ENCODE measurements at regions not wholly inside any gene's neighbourhood (a gene's known extent, or its start where the extent isn't known, plus 50 kb on each side); places are given as distances from the start of the nearest gene placed in this dataset.
"Not testable (repeated sequence)": the region's sequence is repeated elsewhere in the genome, so short reads cannot be mapped to it uniquely, and the experiment has no call there.

GRCh38 chr18:59059140-59059539, 80.5 kb upstream of the SEC11C start:
- no peak for DNase-seq

- no peak for DNase-seq
Measured at GRCh38 chr18:59060551-59060950, 79.1 kb upstream of the SEC11C start.

DNA sequence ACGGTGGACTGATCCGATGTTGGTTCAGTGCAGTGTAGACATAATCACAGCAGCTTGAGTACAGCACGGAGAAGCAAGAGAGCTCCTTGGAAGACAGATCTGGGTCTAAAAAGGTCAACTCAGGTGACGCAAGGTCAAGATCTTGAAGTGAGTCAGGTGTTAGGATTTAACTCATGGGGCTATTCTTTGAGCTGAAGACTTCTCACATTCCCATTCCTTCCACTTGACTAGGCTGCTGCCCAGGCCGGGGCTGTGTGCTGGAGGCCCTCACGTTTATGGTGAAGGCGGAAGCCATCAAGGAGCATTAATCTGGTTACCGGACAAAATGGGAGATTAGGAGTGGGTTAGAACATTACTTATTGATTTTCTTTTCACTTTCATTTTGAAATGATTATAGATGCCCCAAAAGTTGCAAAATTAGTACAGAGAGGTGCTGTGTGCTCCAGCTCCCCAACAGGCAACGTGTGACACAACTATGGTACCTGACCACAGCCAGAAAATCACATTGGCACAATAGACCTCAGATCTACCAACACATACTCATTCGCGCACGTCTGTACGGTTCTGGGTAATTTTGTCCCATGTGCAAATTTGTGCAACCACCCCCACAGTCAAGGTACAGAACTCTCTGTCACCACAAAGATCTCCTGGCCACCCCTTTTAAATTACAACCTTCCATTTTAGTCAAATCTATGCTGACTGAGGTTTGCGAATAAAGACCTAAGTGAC, 77.6 kb upstream of the SEC11C start:
- DNase-seq, result no peak

DNA sequence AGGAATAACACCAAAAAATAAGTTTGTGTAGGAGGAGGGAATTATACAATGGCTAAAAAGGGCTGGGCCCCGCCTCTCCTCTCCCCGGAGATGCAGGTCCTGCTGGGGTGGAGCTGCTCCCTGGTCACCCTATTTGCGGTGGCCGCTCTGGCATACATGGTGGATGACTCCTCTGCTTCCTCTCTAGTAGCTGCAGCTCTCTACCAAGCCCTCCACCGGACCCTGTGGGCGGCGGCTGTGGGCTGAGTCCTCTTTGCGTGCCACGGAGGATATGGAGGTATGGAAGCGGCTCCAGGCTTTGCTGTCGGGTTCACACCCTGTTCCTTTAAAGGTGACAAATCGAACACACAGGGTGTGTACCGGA, 77.1 kb upstream of the SEC11C start:
- no peak for DNase-seq

GRCh38 chr18:59063300-59063906, 76.3 kb upstream of the SEC11C start:
- no peak for DNase-seq

GRCh38 chr18:59063912-59064311, 75.8 kb upstream of the SEC11C start:
- DNase-seq, result no peak

GRCh38 chr18:59065684-59066083, 74.0 kb upstream of the SEC11C start:
- DNase-seq, result no peak

GRCh38 chr18:59067873-59068272, 71.8 kb upstream of the SEC11C start:
- no peak for DNase-seq

GRCh38 chr18:59068276-59069071, 71.2 kb upstream of the SEC11C start:
- DNase-seq, result no peak

GRCh38 chr18:59070181-59070912, 69.3 kb upstream of the SEC11C start:
- DNase-seq, result peak; percentile 36 to 42

DNA sequence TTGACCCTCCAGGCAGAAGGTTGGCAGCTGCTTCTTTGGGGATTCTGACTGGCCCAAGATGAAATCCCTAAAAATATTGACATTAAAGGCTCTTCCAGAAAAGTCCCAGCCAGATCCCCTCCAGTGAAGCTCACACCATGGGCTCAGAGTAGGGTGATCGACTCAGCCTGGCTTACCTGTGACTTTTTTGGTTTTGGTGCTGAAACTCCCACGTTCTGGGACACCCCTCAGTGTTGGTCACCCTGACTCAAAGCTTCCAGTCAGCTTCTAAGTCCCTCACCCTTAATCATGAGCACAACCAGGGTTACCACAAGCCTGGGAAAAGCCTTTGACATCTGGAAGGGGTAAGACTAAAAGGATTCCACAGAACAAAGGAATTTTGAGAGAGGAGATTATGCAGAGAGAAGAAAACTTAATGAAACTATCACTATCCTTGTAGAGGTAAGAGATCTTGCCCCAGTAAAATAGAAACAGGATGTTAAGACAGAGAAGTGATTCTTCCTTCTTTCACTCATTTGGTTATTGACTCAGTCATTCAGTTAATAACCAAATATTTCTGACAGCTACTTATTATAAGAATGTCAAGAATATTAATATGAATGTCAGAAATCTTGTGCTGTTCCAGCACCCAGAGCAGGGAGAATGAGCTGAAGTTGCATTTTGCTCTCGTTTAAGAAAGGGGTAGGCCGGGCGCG, 66.8 kb upstream of the SEC11C start:
- no peak for DNase-seq

GRCh38 chr18:59075923-59076322, 63.8 kb upstream of the SEC11C start:
- DNase-seq, result no peak

GRCh38 chr18:59079264-59079663, 60.4 kb upstream of the SEC11C start:
- no peak for DNase-seq

DNA sequence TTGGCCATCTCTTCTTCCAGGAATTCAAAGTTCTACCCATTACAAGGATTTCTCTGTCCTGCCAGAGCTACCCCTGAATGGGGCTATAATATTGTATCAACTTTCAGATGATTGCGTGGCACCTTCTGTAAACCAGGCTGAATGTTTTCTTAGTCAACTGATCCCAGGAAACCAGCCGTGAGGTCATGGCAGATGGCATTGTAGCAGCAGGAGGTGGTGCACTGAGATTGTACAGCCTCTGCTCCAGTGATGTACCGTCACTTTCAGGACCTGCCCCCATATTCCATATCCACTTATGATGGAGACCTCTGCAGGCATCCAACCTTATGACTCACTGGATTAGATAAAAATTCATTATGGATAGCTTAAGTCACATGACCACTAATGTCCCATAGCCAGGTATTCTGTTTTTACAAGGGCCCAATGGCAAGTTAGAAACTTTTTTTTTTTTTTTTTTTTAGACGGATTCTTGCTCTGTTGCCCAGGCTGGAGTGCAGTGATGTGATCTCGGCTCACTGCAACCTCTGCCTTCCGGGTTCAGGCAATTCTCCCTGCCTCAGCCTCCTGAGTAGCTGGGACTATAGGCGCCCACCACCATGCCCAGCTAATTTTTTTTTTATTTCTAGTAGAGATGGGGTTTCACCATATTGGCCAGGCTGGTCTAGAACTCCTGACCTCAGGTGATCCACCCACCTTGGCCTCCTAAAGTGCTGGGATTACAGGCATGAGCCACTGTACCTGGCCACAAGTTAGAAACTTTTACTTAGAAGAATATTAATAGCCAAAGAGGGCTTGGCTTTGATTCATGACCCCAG, 59.8 kb upstream of the SEC11C start:
- not testable (repeated sequence) for DNase-seq

GRCh38 chr18:59083136-59083818, 56.4 kb upstream of the SEC11C start:
- no peak for DNase-seq

DNA sequence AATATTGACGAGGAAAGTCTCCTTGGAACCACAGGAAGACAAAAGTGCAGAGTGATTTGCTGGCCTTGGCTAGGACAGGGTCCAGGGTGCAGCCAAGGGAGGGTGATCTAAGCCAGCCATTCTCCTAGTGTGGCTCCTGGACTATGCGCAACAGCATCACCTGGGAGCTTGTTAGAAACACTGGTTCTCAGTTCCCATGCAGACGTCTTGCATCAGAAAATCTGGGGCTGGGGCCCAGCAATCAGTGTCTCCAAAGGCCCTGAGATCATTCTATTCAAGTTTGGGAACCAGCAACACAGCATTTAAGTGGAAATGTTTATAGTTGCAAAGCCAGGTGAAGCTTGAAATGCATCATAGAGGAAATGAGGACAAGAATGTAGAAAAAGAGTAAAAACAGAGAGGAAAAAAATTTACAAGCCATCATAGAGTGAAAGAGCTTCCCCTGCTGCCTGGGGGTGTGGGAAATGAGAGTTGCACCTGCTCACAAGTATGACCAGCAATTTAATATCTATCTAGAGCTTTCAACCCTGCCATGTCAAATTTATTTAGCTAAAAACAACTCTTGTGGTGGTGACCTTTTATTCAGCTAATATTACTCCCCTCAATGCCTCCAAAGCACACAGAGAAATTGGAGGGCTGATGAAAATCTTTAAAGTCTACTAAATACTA, 54.4 kb upstream of the SEC11C start:
- no peak for DNase-seq

DNA sequence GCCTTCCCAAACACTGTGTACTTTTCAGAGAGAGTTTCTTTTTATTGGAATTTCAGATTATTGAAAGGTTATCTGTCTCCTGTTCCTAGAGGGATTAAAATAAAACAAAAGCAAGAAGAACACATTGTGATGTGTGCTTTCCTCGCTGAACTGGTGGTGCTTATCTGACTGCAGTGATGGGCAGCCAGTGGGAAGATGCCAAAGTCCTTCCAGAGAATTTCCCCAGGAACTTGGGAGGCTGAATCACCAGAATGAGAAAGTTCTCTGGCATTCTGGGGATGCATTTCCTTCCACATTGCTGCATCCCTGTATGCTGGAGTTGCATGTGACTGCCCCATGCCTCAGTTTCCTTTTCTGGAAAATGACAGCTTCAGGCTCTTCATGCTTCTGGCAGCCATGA, 53.9 kb upstream of the SEC11C start:
- no peak for DNase-seq

DNA sequence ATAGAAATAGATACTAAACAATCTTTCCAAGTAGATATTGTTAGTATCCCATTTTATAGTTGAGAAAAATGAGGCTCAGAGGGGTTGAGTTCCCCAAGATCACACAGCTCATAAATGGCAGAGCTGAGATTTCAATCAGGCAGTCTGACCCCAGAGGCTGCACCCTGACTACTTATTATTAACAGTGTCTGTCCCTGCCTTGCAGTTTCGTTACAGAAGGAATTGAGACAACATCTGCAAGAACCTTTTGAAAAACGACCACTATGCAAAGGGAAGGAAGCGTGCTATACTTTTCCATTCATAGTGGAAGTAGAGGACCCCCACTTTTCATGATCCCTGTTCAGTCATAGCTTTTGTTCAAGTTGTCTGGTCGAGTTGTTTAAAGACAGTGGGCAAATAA, 53.2 kb upstream of the SEC11C start:
- no peak for DNase-seq

GRCh38 chr18:59087391-59087790, 52.3 kb upstream of the SEC11C start:
- no peak for DNase-seq

Data from AML-193 (cell line).